ENCODE measurements at regions not wholly inside any gene's neighbourhood (a gene's known extent, or its start where the extent isn't known, plus 50 kb on each side); places are given as distances from the start of the nearest gene placed in this dataset.

- no peaks in the 10 kb centered on the region for H3K27me3 ChIP-seq (ENCODE audit: control insufficient read depth in 2 of 2, insufficient read depth in 2 of 2, low read length in 2 of 2)
- no peak overlapping the region for H3K4me3 ChIP-seq (ENCODE audit: low read length in 2 of 2)
- H3K36me3 ChIP-seq (ENCODE audit: control insufficient read depth in 2 of 2, insufficient read depth in 2 of 2, low read length in 2 of 2) = no peaks in the 10 kb centered on the region
- no peaks in the 10 kb centered on the region for H3K9me3 ChIP-seq (ENCODE audit: control insufficient read depth in 2 of 2, low read length in 2 of 2)
- no peak overlapping the region for H3K27ac ChIP-seq (ENCODE audit: low read depth in 2 of 2, low read length in 2 of 2)
- H3K4me1 ChIP-seq (ENCODE audit: control insufficient read depth in 2 of 2, insufficient read depth in 2 of 2, low read length in 2 of 2) = no peaks in the 10 kb centered on the region
- no peak overlapping the region for H3K9ac ChIP-seq (ENCODE audit: low read depth in 1 of 2, low read length in 2 of 2)
Observed at GRCh38 chr2:122627388-122627787, 871.9 kb downstream of the TSN start.

DNA sequence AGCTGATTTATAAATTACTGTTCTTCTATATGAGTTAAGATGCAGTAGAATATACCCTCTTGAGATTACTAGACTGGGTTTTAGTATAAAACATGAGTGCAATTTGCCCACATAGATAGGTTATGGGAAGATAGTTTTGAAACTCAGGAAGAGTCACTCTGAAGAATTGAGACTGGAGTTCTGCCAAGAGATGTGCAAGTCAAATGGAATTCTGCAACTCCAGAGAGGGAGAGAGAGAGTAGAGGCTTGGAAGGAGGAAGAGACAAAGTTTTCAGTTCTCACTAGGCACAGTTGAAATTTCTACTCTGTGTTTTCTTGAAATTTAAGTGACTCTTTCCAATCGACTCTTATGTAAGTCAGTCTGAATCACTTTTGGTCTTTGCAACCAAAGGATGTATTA lies 878.8 kb downstream of the TSN start:
- Histone ChIP-seq H3K9me3 (ENCODE audit: control insufficient read depth in 2 of 2, low read length in 2 of 2) (no peaks in the 10 kb centered on the region), H3K27ac (ENCODE audit: low read depth in 2 of 2, low read length in 2 of 2) (no peak overlapping the region), H3K4me1 (ENCODE audit: control insufficient read depth in 2 of 2, insufficient read depth in 2 of 2, low read length in 2 of 2) (no peaks in the 10 kb centered on the region), H3K9ac (ENCODE audit: low read depth in 1 of 2, low read length in 2 of 2) (no peak overlapping the region), H3K27me3 (ENCODE audit: control insufficient read depth in 2 of 2, insufficient read depth in 2 of 2, low read length in 2 of 2) (no peaks in the 10 kb centered on the region), H3K36me3 (ENCODE audit: control insufficient read depth in 2 of 2, insufficient read depth in 2 of 2, low read length in 2 of 2) (no peaks in the 10 kb centered on the region), H3K4me3 (ENCODE audit: low read length in 2 of 2) (no peak overlapping the region)

DNA sequence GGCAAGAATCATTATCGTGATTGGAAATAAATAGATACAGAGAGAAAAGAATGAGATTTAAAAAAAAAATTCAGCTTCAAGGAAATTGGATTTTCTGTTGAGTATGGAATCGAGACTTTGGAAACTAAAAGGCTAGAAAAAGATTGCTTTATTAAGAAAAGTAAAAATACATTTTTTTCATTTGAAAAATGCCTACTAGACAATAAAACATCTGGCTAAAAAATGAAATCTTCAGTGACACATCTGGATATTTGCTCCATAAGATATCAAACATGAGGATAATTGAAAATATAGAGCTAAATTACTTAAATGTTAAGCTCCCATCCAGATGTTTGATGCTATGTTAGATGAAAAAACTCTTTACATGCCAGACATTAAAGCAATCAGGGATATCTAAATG lies 879.5 kb downstream of the TSN start:
- no peak overlapping the region for H3K27ac ChIP-seq (ENCODE audit: low read depth in 2 of 2, low read length in 2 of 2)
- H3K27me3 ChIP-seq (ENCODE audit: control insufficient read depth in 2 of 2, insufficient read depth in 2 of 2, low read length in 2 of 2) = no peaks in the 10 kb centered on the region
- H3K9me3 ChIP-seq (ENCODE audit: control insufficient read depth in 2 of 2, low read length in 2 of 2) = no peaks in the 10 kb centered on the region
- H3K9ac ChIP-seq (ENCODE audit: low read depth in 1 of 2, low read length in 2 of 2) = no peak overlapping the region
- H3K36me3 ChIP-seq (ENCODE audit: control insufficient read depth in 2 of 2, insufficient read depth in 2 of 2, low read length in 2 of 2) = no peaks in the 10 kb centered on the region
- no peaks in the 10 kb centered on the region for H3K4me1 ChIP-seq (ENCODE audit: control insufficient read depth in 2 of 2, insufficient read depth in 2 of 2, low read length in 2 of 2)
- no peak overlapping the region for H3K4me3 ChIP-seq (ENCODE audit: low read length in 2 of 2)

GRCh38 chr2:122635686-122636085 lies 880.2 kb downstream of the TSN start:
- H3K27ac ChIP-seq (ENCODE audit: low read depth in 2 of 2, low read length in 2 of 2) = no peak overlapping the region
- no peaks in the 10 kb centered on the region for H3K9me3 ChIP-seq (ENCODE audit: control insufficient read depth in 2 of 2, low read length in 2 of 2)
- H3K4me3 ChIP-seq (ENCODE audit: low read length in 2 of 2) = no peak overlapping the region
- no peaks in the 10 kb centered on the region for H3K4me1 ChIP-seq (ENCODE audit: control insufficient read depth in 2 of 2, insufficient read depth in 2 of 2, low read length in 2 of 2)
- no peaks in the 10 kb centered on the region for H3K36me3 ChIP-seq (ENCODE audit: control insufficient read depth in 2 of 2, insufficient read depth in 2 of 2, low read length in 2 of 2)
- H3K9ac ChIP-seq (ENCODE audit: low read depth in 1 of 2, low read length in 2 of 2) = no peak overlapping the region
- H3K27me3 ChIP-seq (ENCODE audit: control insufficient read depth in 2 of 2, insufficient read depth in 2 of 2, low read length in 2 of 2) = no peaks in the 10 kb centered on the region

- H3K4me3 ChIP-seq (ENCODE audit: low read length in 2 of 2) = no peak overlapping the region
- no peaks in the 10 kb centered on the region for H3K27me3 ChIP-seq (ENCODE audit: control insufficient read depth in 2 of 2, insufficient read depth in 2 of 2, low read length in 2 of 2)
- no peaks in the 10 kb centered on the region for H3K9me3 ChIP-seq (ENCODE audit: control insufficient read depth in 2 of 2, low read length in 2 of 2)
- no peaks in the 10 kb centered on the region for H3K4me1 ChIP-seq (ENCODE audit: control insufficient read depth in 2 of 2, insufficient read depth in 2 of 2, low read length in 2 of 2)
- no peak overlapping the region for H3K9ac ChIP-seq (ENCODE audit: low read depth in 1 of 2, low read length in 2 of 2)
- no peak overlapping the region for H3K27ac ChIP-seq (ENCODE audit: low read depth in 2 of 2, low read length in 2 of 2)
- H3K36me3 ChIP-seq (ENCODE audit: control insufficient read depth in 2 of 2, insufficient read depth in 2 of 2, low read length in 2 of 2) = no peaks in the 10 kb centered on the region
Observed at GRCh38 chr2:122636097-122636496, 880.6 kb downstream of the TSN start.

DNA sequence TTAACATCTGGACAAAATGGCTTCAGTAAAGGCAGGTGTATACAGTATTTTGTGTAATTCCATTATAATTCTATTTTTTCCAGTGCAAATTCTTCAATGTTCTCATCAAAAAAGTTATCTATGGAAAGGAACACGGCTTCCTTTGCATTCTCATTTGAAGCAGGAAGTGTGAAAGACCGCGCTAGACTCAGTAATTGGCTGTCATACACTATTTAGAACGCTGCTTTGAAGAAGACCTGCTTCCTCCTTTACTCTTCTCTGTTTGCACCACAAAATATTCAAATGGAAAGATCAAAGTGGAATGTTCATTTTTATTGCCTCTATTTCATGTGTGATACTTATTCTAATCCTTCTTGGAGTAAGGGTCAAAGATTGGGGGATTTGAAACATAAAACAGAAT lies 883.7 kb downstream of the TSN start:
- no peaks in the 10 kb centered on the region for H3K36me3 ChIP-seq (ENCODE audit: control insufficient read depth in 2 of 2, insufficient read depth in 2 of 2, low read length in 2 of 2)
- no peak overlapping the region for H3K27ac ChIP-seq (ENCODE audit: low read depth in 2 of 2, low read length in 2 of 2)
- no peak overlapping the region for H3K9ac ChIP-seq (ENCODE audit: low read depth in 1 of 2, low read length in 2 of 2)
- H3K4me1 ChIP-seq (ENCODE audit: control insufficient read depth in 2 of 2, insufficient read depth in 2 of 2, low read length in 2 of 2) = no peaks in the 10 kb centered on the region
- no peak overlapping the region for H3K4me3 ChIP-seq (ENCODE audit: low read length in 2 of 2)
- no peaks in the 10 kb centered on the region for H3K9me3 ChIP-seq (ENCODE audit: control insufficient read depth in 2 of 2, low read length in 2 of 2)
- H3K27me3 ChIP-seq (ENCODE audit: control insufficient read depth in 2 of 2, insufficient read depth in 2 of 2, low read length in 2 of 2) = no peaks in the 10 kb centered on the region

GRCh38 chr2:122639711-122640110 lies 884.3 kb downstream of the TSN start:
- H3K27me3 ChIP-seq (ENCODE audit: control insufficient read depth in 2 of 2, insufficient read depth in 2 of 2, low read length in 2 of 2) = no peaks in the 10 kb centered on the region
- no peaks in the 10 kb centered on the region for H3K36me3 ChIP-seq (ENCODE audit: control insufficient read depth in 2 of 2, insufficient read depth in 2 of 2, low read length in 2 of 2)
- H3K9ac ChIP-seq (ENCODE audit: low read depth in 1 of 2, low read length in 2 of 2) = no peak overlapping the region
- H3K4me1 ChIP-seq (ENCODE audit: control insufficient read depth in 2 of 2, insufficient read depth in 2 of 2, low read length in 2 of 2) = no peaks in the 10 kb centered on the region
- H3K27ac ChIP-seq (ENCODE audit: low read depth in 2 of 2, low read length in 2 of 2) = no peak overlapping the region
- H3K4me3 ChIP-seq (ENCODE audit: low read length in 2 of 2) = no peak overlapping the region
- H3K9me3 ChIP-seq (ENCODE audit: control insufficient read depth in 2 of 2, low read length in 2 of 2) = no peaks in the 10 kb centered on the region

DNA sequence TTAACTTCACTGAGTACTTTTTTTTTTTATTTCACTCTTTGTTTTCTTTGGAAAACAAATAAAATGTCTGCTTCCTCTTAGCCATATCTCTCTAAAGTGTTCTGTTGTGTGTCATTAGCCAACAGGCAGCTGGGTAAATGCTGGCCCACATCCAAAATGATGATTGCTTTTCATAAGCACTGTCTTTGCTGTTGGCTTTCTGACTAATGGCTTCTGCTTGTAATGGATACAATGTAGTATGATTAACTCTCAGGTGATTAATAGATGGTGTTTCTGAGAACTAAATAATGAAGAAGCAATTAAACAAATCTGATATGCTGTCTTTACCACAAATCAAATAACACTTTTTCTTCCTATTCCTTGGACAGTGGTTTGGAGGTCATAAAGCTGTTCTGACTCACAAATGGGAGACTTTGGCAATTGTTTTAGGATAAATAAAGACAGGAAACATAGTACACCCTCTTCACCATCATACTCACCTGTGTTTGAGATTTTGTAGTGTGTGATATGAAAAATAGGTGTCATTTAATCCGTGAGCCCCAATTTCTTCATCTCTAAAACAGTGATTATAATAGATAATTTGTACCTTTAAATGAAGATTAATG lies 888.4 kb downstream of the TSN start:
- H3K27ac ChIP-seq (ENCODE audit: low read depth in 2 of 2, low read length in 2 of 2) = no peak overlapping the region
- H3K4me1 ChIP-seq (ENCODE audit: control insufficient read depth in 2 of 2, insufficient read depth in 2 of 2, low read length in 2 of 2) = no peaks in the 10 kb centered on the region
- H3K9ac ChIP-seq (ENCODE audit: low read depth in 1 of 2, low read length in 2 of 2) = no peak overlapping the region
- H3K27me3 ChIP-seq (ENCODE audit: control insufficient read depth in 2 of 2, insufficient read depth in 2 of 2, low read length in 2 of 2) = no peaks in the 10 kb centered on the region
- no peak overlapping the region for H3K4me3 ChIP-seq (ENCODE audit: low read length in 2 of 2)
- no peaks in the 10 kb centered on the region for H3K9me3 ChIP-seq (ENCODE audit: control insufficient read depth in 2 of 2, low read length in 2 of 2)
- H3K36me3 ChIP-seq (ENCODE audit: control insufficient read depth in 2 of 2, insufficient read depth in 2 of 2, low read length in 2 of 2) = no peaks in the 10 kb centered on the region

DNA sequence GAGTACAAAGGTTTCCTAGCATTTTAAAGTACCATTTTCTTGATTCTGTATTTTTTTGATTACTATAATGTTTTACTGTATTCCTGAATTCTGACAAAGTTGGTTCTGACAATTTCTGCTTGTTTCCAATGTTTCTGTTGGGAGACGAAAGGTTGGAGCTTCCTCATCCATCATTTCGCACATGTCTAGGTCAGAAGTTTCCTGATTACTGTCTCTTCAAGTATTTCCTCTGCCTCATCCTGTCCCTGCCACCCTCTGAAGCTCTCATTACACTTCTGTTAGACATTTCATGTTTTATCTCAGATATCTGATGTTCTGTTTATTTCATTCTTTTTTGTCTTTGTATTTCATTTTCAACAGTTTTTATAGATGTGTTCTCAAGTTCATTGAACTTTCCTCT lies 895.8 kb downstream of the TSN start:
- Histone ChIP-seq H3K9me3 (ENCODE audit: control insufficient read depth in 2 of 2, low read length in 2 of 2) (no peaks in the 10 kb centered on the region), H3K36me3 (ENCODE audit: control insufficient read depth in 2 of 2, insufficient read depth in 2 of 2, low read length in 2 of 2) (no peaks in the 10 kb centered on the region), H3K27ac (ENCODE audit: low read depth in 2 of 2, low read length in 2 of 2) (no peak overlapping the region), H3K4me3 (ENCODE audit: low read length in 2 of 2) (no peak overlapping the region), H3K9ac (ENCODE audit: low read depth in 1 of 2, low read length in 2 of 2) (no peak overlapping the region), H3K4me1 (ENCODE audit: control insufficient read depth in 2 of 2, insufficient read depth in 2 of 2, low read length in 2 of 2) (no peaks in the 10 kb centered on the region), H3K27me3 (ENCODE audit: control insufficient read depth in 2 of 2, insufficient read depth in 2 of 2, low read length in 2 of 2) (no peaks in the 10 kb centered on the region)

- Histone ChIP-seq H3K4me3 (ENCODE audit: low read length in 2 of 2) (no peak overlapping the region), H3K4me1 (ENCODE audit: control insufficient read depth in 2 of 2, insufficient read depth in 2 of 2, low read length in 2 of 2) (no peaks in the 10 kb centered on the region), H3K27me3 (ENCODE audit: control insufficient read depth in 2 of 2, insufficient read depth in 2 of 2, low read length in 2 of 2) (no peaks in the 10 kb centered on the region), H3K27ac (ENCODE audit: low read depth in 2 of 2, low read length in 2 of 2) (no peak overlapping the region), H3K36me3 (ENCODE audit: control insufficient read depth in 2 of 2, insufficient read depth in 2 of 2, low read length in 2 of 2) (no peaks in the 10 kb centered on the region), H3K9ac (ENCODE audit: low read depth in 1 of 2, low read length in 2 of 2) (no peak overlapping the region), H3K9me3 (ENCODE audit: control insufficient read depth in 2 of 2, low read length in 2 of 2) (no peaks in the 10 kb centered on the region)
Observed at GRCh38 chr2:122651780-122652179, 896.3 kb downstream of the TSN start.

GRCh38 chr2:122652670-122653069 lies 897.2 kb downstream of the TSN start:
- H3K27ac ChIP-seq (ENCODE audit: low read depth in 2 of 2, low read length in 2 of 2) = no peak overlapping the region
- no peaks in the 10 kb centered on the region for H3K4me1 ChIP-seq (ENCODE audit: control insufficient read depth in 2 of 2, insufficient read depth in 2 of 2, low read length in 2 of 2)
- H3K36me3 ChIP-seq (ENCODE audit: control insufficient read depth in 2 of 2, insufficient read depth in 2 of 2, low read length in 2 of 2) = no peaks in the 10 kb centered on the region
- H3K9me3 ChIP-seq (ENCODE audit: control insufficient read depth in 2 of 2, low read length in 2 of 2) = no peaks in the 10 kb centered on the region
- no peak overlapping the region for H3K4me3 ChIP-seq (ENCODE audit: low read length in 2 of 2)
- H3K27me3 ChIP-seq (ENCODE audit: control insufficient read depth in 2 of 2, insufficient read depth in 2 of 2, low read length in 2 of 2) = no peaks in the 10 kb centered on the region
- H3K9ac ChIP-seq (ENCODE audit: low read depth in 1 of 2, low read length in 2 of 2) = no peak overlapping the region
